GM23338 (cell line): ENCODE measurements at regions not wholly inside any gene's neighbourhood (a gene's known extent, or its start where the extent isn't known, plus 50 kb on each side); places are given as distances from the start of the nearest gene placed in this dataset.

Experiments
- ATAC-seq: fragments of 200-7000 bp; cut with Tn5 transposase; 3 replicates; pipeline ENCODE4 v1.9.1; 2020
- DNase-seq: peaks from one replicate; pipeline ENCODE4 v3.0.0-alpha.2; 2015; ENCODE audit warnings: low spot score
- H2AFZ ChIP-seq: fragments of 200-600 bp; sonication (generic); 2 replicates; pipeline ENCODE4 v1.8.0; 2016; ENCODE audit warnings: antibody characterized with exemption, mild to moderate bottlenecking, moderate library complexity
- H3F3A ChIP-seq: fragments of 200-600 bp; sonication (generic); replicated peaks from 2 replicates; pipeline ENCODE4 v1.8.0; 2017; ENCODE audit warnings: antibody characterized with exemption, mixed run types, low read depth
- H3K27ac ChIP-seq: fragments of 200-600 bp; sonication (generic); 2 replicates; pipeline ENCODE4 v1.6.1; 2016; ENCODE audit warnings: low read depth
- H3K27me3 ChIP-seq: fragments of 200-600 bp; sonication (generic); 2 replicates; pipeline ENCODE4 v1.8.0; 2016; ENCODE audit warnings: mild to moderate bottlenecking, mixed run types, moderate library complexity; ENCODE audit not compliant: insufficient read depth
- H3K36me3 ChIP-seq: fragments of 200-600 bp; sonication (generic); 2 replicates; pipeline ENCODE4 v1.8.0; 2016; ENCODE audit warnings: mild to moderate bottlenecking; ENCODE audit not compliant: insufficient read depth
- H3K4me1 ChIP-seq: fragments of 200-600 bp; sonication (generic); 2 replicates; pipeline ENCODE4 v1.8.0; 2016; ENCODE audit warnings: mild to moderate bottlenecking, moderate library complexity; ENCODE audit not compliant: insufficient read depth
- H3K4me2 ChIP-seq: fragments of 200-600 bp; sonication (generic); 2 replicates; pipeline ENCODE4 v1.7.1; 2017; ENCODE audit warnings: mixed run types
- H3K4me3 ChIP-seq: fragments of 200-600 bp; sonication (generic); 2 replicates; pipeline ENCODE4 v1.6.1; 2016; ENCODE audit warnings: mixed run types
- H3K79me2 ChIP-seq: fragments of 200-600 bp; sonication (generic); replicated peaks from 2 replicates; pipeline ENCODE4 v1.8.0; 2017; ENCODE audit warnings: mild to moderate bottlenecking; ENCODE audit not compliant: insufficient read depth
- H3K9me2 ChIP-seq: fragments of 200-600 bp; sonication (generic); 2 replicates; pipeline ENCODE4 v1.8.0; 2017; ENCODE audit not compliant: insufficient read depth
- H4K20me1 ChIP-seq: fragments of 200-600 bp; sonication (generic); replicated peaks from 2 replicates; pipeline ENCODE4 v1.8.0; 2017; ENCODE audit warnings: mild to moderate bottlenecking; ENCODE audit not compliant: insufficient read depth
- H3K27ac Mint-ChIP-seq: 2 replicates; pipeline ENCODE4 v1.8.0; 2020; ENCODE audit warnings: inconsistent platforms, mild to moderate bottlenecking, moderate library complexity, mixed read lengths
- H3K27me3 Mint-ChIP-seq: 3 replicates; pipeline ENCODE4 v1.8.0; 2022; ENCODE audit warnings: low read depth, mild to moderate bottlenecking, moderate library complexity, mixed read lengths, inconsistent platforms; ENCODE audit not compliant: insufficient read depth, poor library complexity
- H3K36me3 Mint-ChIP-seq: 3 replicates; pipeline ENCODE4 v1.8.0; 2021; ENCODE audit warnings: low read depth, mild to moderate bottlenecking, inconsistent platforms, moderate library complexity, mixed read lengths
- H3K4me1 Mint-ChIP-seq: 3 replicates; pipeline ENCODE4 v1.8.0; 2020; ENCODE audit warnings: mild to moderate bottlenecking, inconsistent platforms, mixed read lengths
- H3K4me3 Mint-ChIP-seq: 3 replicates; pipeline ENCODE4 v1.8.0; 2021; ENCODE audit warnings: moderate library complexity, mild to moderate bottlenecking, inconsistent platforms, mixed read lengths
- H3K9me3 Mint-ChIP-seq: 3 replicates; pipeline ENCODE4 v1.8.0; 2020; ENCODE audit warnings: moderate library complexity, mild to moderate bottlenecking, inconsistent platforms, mixed read lengths
- CREB1 ChIP-seq: fragments of 250-450 bp; sonication (Bioruptor Pico); IDR thresholded peaks from 2 replicates; pipeline ENCODE4 v1.5.0; 2020; ENCODE audit warnings: low read depth, mild to moderate bottlenecking, moderate library complexity
- CTCF ChIP-seq, 2 experiments: fragments of 200-600 bp in 1 of 2; sonication (generic) in 1 of 2; conservative IDR thresholded peaks; 2 replicates each; pipeline versions ENCODE4 v1.5.1 to v1.6.1; 2016 to 2017; ENCODE audit warnings: antibody characterized with exemption in 2 of 2, low read depth in 2 of 2, mild to moderate bottlenecking in 2 of 2, moderate library complexity in 1 of 2
- EZH2 ChIP-seq: fragments of 200-600 bp; sonication (generic); IDR thresholded peaks from one replicate; pipeline ENCODE4 v1.8.0; 2017; ENCODE audit warnings: antibody characterized with exemption, mild to moderate bottlenecking, low read depth; ENCODE audit not compliant: unreplicated experiment
- EZH2phosphoT487 ChIP-seq: fragments of 200-600 bp; sonication (generic); IDR thresholded peaks from one replicate; pipeline ENCODE4 v1.8.1; 2018; ENCODE audit warnings: antibody characterized with exemption; ENCODE audit not compliant: unreplicated experiment
- JUNB ChIP-seq: IDR thresholded peaks from one replicate; pipeline ENCODE4 v1.6.1; 2016; ENCODE audit warnings: antibody characterized with exemption; ENCODE audit not compliant: unreplicated experiment
- NANOG ChIP-seq: IDR thresholded peaks from 2 replicates; pipeline ENCODE4 v1.6.1; 2016; ENCODE audit warnings: antibody characterized with exemption, borderline replicate concordance
- POLR2AphosphoS5 ChIP-seq: IDR thresholded peaks from 2 replicates; pipeline ENCODE4 v1.6.1; 2016; ENCODE audit warnings: antibody characterized with exemption, low read depth
- STAT1 ChIP-seq: IDR thresholded peaks from one replicate; pipeline ENCODE4 v1.6.1; 2016; ENCODE audit warnings: antibody characterized with exemption; ENCODE audit not compliant: unreplicated experiment
- ZNF114 ChIP-seq: fragments of 250-450 bp; sonication (Bioruptor Pico); IDR thresholded peaks from 2 replicates; pipeline ENCODE4 v1.5.0; 2020; ENCODE audit warnings: mild to moderate bottlenecking, moderate library complexity
- ZNF331 ChIP-seq: fragments of 250-450 bp; sonication (Bioruptor Pico); IDR thresholded peaks from 2 replicates; pipeline ENCODE4 v1.5.0; 2020; ENCODE audit warnings: low read depth, mild to moderate bottlenecking, moderate library complexity
- ZNF462 ChIP-seq: fragments of 250-450 bp; sonication (Bioruptor Pico); IDR thresholded peaks from 2 replicates; pipeline ENCODE4 v1.5.0; 2020; ENCODE audit warnings: mild to moderate bottlenecking, moderate library complexity
- TF ChIP-seq, protein P1 (sequence below): IDR thresholded peaks from 2 replicates; pipeline ENCODE4 v1.6.1; 2016; ENCODE audit warnings: antibody characterized with exemption

DNA sequence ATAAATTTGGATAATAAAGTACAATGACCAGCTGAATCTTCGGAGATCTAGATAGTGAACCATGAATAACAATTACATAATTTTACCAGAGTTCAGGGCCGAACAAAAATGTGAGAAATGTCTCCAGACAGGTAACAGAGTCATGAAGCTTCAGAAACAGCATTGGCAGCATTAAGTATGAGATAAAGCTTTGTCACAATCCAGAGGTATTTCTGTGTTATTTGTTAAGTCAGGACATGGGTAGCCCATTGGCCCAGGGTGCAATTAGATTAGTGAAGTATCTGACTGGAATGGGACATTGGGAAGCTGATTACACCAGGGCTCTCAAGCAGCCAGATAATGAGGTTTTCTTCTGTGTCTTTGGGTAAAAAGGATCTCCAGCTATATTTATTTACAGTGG lies 184.2 kb upstream of the PPP1R3A start (continued):
- TF ChIP-seq, protein P1, sequence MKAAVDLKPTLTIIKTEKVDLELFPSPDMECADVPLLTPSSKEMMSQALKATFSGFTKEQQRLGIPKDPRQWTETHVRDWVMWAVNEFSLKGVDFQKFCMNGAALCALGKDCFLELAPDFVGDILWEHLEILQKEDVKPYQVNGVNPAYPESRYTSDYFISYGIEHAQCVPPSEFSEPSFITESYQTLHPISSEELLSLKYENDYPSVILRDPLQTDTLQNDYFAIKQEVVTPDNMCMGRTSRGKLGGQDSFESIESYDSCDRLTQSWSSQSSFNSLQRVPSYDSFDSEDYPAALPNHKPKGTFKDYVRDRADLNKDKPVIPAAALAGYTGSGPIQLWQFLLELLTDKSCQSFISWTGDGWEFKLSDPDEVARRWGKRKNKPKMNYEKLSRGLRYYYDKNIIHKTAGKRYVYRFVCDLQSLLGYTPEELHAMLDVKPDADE, result no peak

GRCh38 chr7:114102131-114102530 lies 183.3 kb upstream of the PPP1R3A start:
- Mint-ChIP-seq H3K4me1 (peaks cover 4% of the 10 kb centered on the region; the same call in 1 of the 3 replicates), H3K36me3 (no peaks in the 10 kb centered on the region), H3K9me3 (no peaks in the 10 kb centered on the region), H3K27me3 (no peaks in the 10 kb centered on the region), H3K4me3 (no peak overlapping the region), H3K27ac (no peak overlapping the region)
- H2AFZ ChIP-seq, result no peak overlapping the region
- no peaks in the 10 kb centered on the region for H4K20me1 ChIP-seq
- no peak overlapping the region for H3K4me3 ChIP-seq
- H3K27me3 ChIP-seq, result no peaks in the 10 kb centered on the region
- H3K79me2 ChIP-seq, result no peaks in the 10 kb centered on the region
- DNase-seq, result no peak
- no peaks in the 10 kb centered on the region for H3F3A ChIP-seq
- H3K9me2 ChIP-seq, result no peaks in the 10 kb centered on the region
- no peak overlapping the region for H3K27ac ChIP-seq
- no peaks in the 10 kb centered on the region for H3K36me3 ChIP-seq
- H3K4me1 ChIP-seq, result peaks cover 10% of the 10 kb centered on the region; the same call in 1 of the 2 replicates
- no peak for TF ChIP-seq CREB1 (CRISPR knock-in tag)
- TF ChIP-seq ZNF331 (CRISPR knock-in tag), result no peak
- TF ChIP-seq POLR2AphosphoS5, result no peak
- no peak for TF ChIP-seq EZH2phosphoT487
- TF ChIP-seq NANOG, result no peak
- no peak for TF ChIP-seq ZNF462 (CRISPR knock-in tag)
- TF ChIP-seq ZNF114 (CRISPR knock-in tag), result no peak
- TF ChIP-seq CTCF (conservative IDR thresholded peaks at IDR 0.05; ENCODE audit: low read depth in 2 of 2), result no peak
- TF ChIP-seq STAT1, result no peak
- TF ChIP-seq JUNB, result no peak
- no peak for TF ChIP-seq EZH2
- TF ChIP-seq, protein P1, result no peak
- H3K4me2 ChIP-seq, result no peak overlapping the region
- no peak for ATAC-seq
